T-cell (primary cell): ENCODE measurements at regions not wholly inside any gene's neighbourhood (a gene's known extent, or its start where the extent isn't known, plus 50 kb on each side); places are given as distances from the start of the nearest gene placed in this dataset.

Experiments used
- ATAC-seq, 4 experiments: fragments of 200-7000 bp in 3 of 4; fragments of 150-1000 bp in 1 of 4; cut with Tn5 transposase; replicated peaks in 1 of 4; 1 replicate in 3 of 4; 2 replicates in 1 of 4; pipeline ENCODE4 v1.10.0; 2021; ENCODE audit warnings: moderate library complexity in 3 of 4, mild to moderate bottlenecking in 2 of 4, moderate number of reproducible peaks in 1 of 4
- CTCF ChIA-PET, 2 donors: fragments of 300-600 bp; sonication (Branson Sonifier 250); formaldehyde crosslinking; loops; one replicate each; lab custom pipeline; 2022; ENCODE audit warnings: antibody characterized with exemption in 2 of 2; lab: Charles Lee
- POLR2A ChIA-PET, 2 donors: fragments of 300-600 bp; sonication (Branson Sonifier 250); formaldehyde crosslinking; loops; one replicate each; lab custom pipeline; 2022; ENCODE audit warnings: antibody characterized with exemption in 2 of 2; lab: Charles Lee
- DNase-seq, 35 experiments: peaks; one replicate each; pipeline versions ENCODE4 v3.0.0 to v3.0.0-alpha.2; 2013 to 2023
- H3K27ac ChIP-seq: one replicate; pipeline ENCODE4 v1.5.1; 2013; ENCODE audit warnings: low read length
- H3K27me3 ChIP-seq, 2 experiments: replicated peaks in 1 of 2; 1 replicate in 1 of 2; 2 replicates in 1 of 2; pipeline versions ENCODE4 v1.6.1 to v1.7.0; 2013; ENCODE audit warnings: low read length in 1 of 2, mixed read lengths in 1 of 2; ENCODE audit not compliant: control insufficient read depth in 2 of 2, insufficient read depth in 2 of 2; ENCODE audit errors: extremely low read depth in 1 of 2
- H3K36me3 ChIP-seq, 2 donors: 1 replicate in 1 of 2; 2 replicates in 1 of 2; pipeline versions ENCODE4 v1.6.1 to v1.7.0; 2013; ENCODE audit warnings: low read length in 1 of 2; ENCODE audit not compliant: control insufficient read depth in 2 of 2, insufficient read depth in 1 of 2; ENCODE audit errors: extremely low read depth in 1 of 2
- H3K4me1 ChIP-seq, 2 experiments: 1 replicate in 1 of 2; 2 replicates in 1 of 2; pipeline versions ENCODE4 v1.6.1 to v1.7.0; 2013; ENCODE audit warnings: low read length in 2 of 2, mixed read lengths in 1 of 2; ENCODE audit not compliant: insufficient read depth in 2 of 2, control insufficient read depth in 1 of 2; ENCODE audit errors: extremely low read depth in 1 of 2
- H3K4me3 ChIP-seq, 2 donors: 1 replicate in 1 of 2; 2 replicates in 1 of 2; pipeline versions ENCODE4 v1.5.1 to v1.7.0; 2013; ENCODE audit warnings: mild to moderate bottlenecking in 2 of 2, low read length in 1 of 2, moderate library complexity in 1 of 2; ENCODE audit not compliant: control insufficient read depth in 1 of 2; ENCODE audit errors: extremely low read depth in 1 of 2
- H3K9me3 ChIP-seq: 2 replicates; pipeline ENCODE4 v1.7.0; 2013
- H3K27ac Mint-ChIP-seq, 2 donors: one replicate each; pipeline ENCODE4 v1.8.0; 2020 to 2021; ENCODE audit warnings: mild to moderate bottlenecking in 2 of 2, mixed read lengths in 2 of 2
- H3K27me3 Mint-ChIP-seq, 2 donors: one replicate each; pipeline ENCODE4 v1.8.0; 2021 to 2022; ENCODE audit warnings: mixed read lengths in 2 of 2
- H3K36me3 Mint-ChIP-seq: one replicate; pipeline ENCODE4 v1.8.0; 2021; ENCODE audit warnings: mixed read lengths
- H3K4me1 Mint-ChIP-seq, 3 donors: one replicate each; pipeline ENCODE4 v1.8.0; 2020 to 2022; ENCODE audit warnings: mixed read lengths in 3 of 3, mild to moderate bottlenecking in 1 of 3
- H3K4me3 Mint-ChIP-seq, 3 donors: one replicate each; pipeline ENCODE4 v1.8.0; 2020 to 2022; ENCODE audit warnings: mild to moderate bottlenecking in 3 of 3, mixed read lengths in 3 of 3, moderate library complexity in 3 of 3
- H3K9me3 Mint-ChIP-seq, 3 donors: one replicate each; pipeline ENCODE4 v1.8.0; 2020 to 2022; ENCODE audit warnings: mixed read lengths in 3 of 3
- WGBS: methylation state at CpG from one replicate; pipeline ENCODE4 v1.1.5; 2013; ENCODE audit warnings: missing lambda C conversion rate; ENCODE audit not compliant: insufficient coverage; 5-methylcytosine and 5-hydroxymethylcytosine counted together

- H3K4me1 Mint-ChIP-seq: peaks cover 2 to 9% (median 6%) of the 10 kb centered on the region in 3 donors
- H3K27ac Mint-ChIP-seq: no peak overlapping the region
- Histone ChIP-seq H3K27me3 (no peaks in the 10 kb centered on the region), H3K4me3 (no peak overlapping the region), H3K9me3 (no peaks in the 10 kb centered on the region), H3K27ac (no peak overlapping the region), H3K36me3 (no peaks in the 10 kb centered on the region), H3K4me1 (no peaks in the 10 kb centered on the region)
- no peak overlapping the region for H3K4me3 Mint-ChIP-seq
- H3K27me3 Mint-ChIP-seq: no peaks in the 10 kb centered on the region
- no peak for ATAC-seq
- H3K36me3 Mint-ChIP-seq: no peaks in the 10 kb centered on the region
- ChIA-PET CTCF (no interaction called here), POLR2A (no interaction called here)
- no peak for DNase-seq
- WGBS: 83% methylated on average over 1 of the region's 2 CpGs
- peaks cover 0 to 3% (median 0%) of the 10 kb centered on the region in 3 donors for H3K9me3 Mint-ChIP-seq
These were observed 169.8 kb downstream of the CYYR1 start for GRCh38 chr21:26403321-26403720.

DNA sequence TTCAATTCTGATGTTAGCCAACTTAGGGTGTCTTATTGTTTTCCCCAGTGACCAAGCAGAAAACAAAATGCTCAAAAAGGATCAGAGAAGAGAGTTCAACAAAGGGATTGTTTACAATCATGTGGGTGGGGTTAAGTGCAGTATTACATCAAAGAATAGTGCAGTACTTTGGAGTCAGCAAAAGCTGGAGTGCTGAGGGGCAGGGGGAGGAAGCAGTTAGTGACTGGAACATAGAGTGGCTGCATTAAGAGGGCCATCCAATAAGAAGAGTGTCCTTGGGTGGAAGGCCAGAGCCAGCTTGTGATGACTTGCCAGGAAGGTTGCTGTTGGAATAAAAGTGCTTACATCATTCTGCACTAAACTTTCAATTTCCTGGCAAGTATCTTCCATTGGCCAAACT is 175.5 kb downstream of the CYYR1 start:
- H3K27me3 ChIP-seq: no peaks in the 10 kb centered on the region
- H3K9me3 Mint-ChIP-seq: peaks cover 0 to 3% (median 0%) of the 10 kb centered on the region in 3 donors
- DNase-seq (no peak), ATAC-seq (no peak)
- H3K4me3 Mint-ChIP-seq: no peak overlapping the region
- H3K27me3 Mint-ChIP-seq: no peaks in the 10 kb centered on the region
- H3K4me1 Mint-ChIP-seq: no peaks in the 10 kb centered on the region
- ChIA-PET POLR2A (no interaction called here), CTCF (no interaction called here)
- H3K36me3 ChIP-seq: no peaks in the 10 kb centered on the region
- H3K9me3 ChIP-seq: no peaks in the 10 kb centered on the region
- no peaks in the 10 kb centered on the region for H3K36me3 Mint-ChIP-seq
- H3K27ac ChIP-seq: no peak overlapping the region
- H3K27ac Mint-ChIP-seq: no peak overlapping the region
- H3K4me1 ChIP-seq: no peaks in the 10 kb centered on the region
- H3K4me3 ChIP-seq: no peak overlapping the region

DNA sequence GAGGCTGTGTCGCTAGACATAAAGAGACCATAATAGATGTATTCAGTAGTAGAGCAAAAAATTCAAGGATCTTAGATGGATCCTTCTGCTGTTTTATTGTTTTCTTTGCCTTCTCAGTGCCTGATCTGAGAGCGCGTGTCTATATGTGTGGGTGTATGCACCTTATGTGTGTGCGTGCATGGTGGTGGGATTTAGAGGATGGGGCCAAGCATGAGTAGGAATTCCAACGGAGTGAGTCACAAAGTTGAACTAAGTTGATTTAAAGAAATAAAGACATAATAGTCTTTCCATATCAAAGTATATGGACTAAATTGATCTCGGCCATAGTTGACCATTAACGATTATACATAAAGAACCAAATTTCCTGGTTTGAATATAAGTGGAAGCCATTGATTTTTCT is 178.7 kb downstream of the CYYR1 start:
- Histone ChIP-seq H3K9me3 (no peaks in the 10 kb centered on the region), H3K4me1 (no peaks in the 10 kb centered on the region), H3K4me3 (no peak overlapping the region), H3K27me3 (no peaks in the 10 kb centered on the region), H3K27ac (no peak overlapping the region), H3K36me3 (no peaks in the 10 kb centered on the region)
- H3K36me3 Mint-ChIP-seq: no peaks in the 10 kb centered on the region
- H3K27me3 Mint-ChIP-seq: no peaks in the 10 kb centered on the region
- H3K4me1 Mint-ChIP-seq: no peaks in the 10 kb centered on the region
- no peak for DNase-seq
- no peaks in the 10 kb centered on the region for H3K9me3 Mint-ChIP-seq
- ChIA-PET CTCF (no interaction called here), POLR2A (no interaction called here)
- no peak overlapping the region for H3K27ac Mint-ChIP-seq
- no CpG with 5 or more reads among the region's 7 CpGs for WGBS
- ATAC-seq: no peak
- no peak overlapping the region for H3K4me3 Mint-ChIP-seq

DNA sequence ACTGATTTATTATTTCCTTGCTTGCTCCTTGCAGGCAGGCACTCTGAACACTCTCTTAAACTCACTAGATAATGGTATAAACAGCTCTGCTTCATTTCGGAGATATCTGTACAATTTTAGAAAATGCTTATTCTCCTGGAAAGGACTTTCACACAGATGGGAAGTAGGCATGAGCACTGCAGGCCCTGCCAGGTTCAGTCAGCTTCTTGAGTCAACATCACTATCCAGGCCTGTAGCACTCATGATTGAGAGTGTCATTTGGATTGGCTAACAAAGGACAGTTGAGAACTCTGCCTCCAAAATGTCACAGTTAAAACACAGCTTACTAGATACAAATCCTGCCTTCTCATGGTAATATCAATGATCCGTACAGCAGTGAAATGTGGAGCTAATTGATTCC is 181.9 kb downstream of the CYYR1 start:
- ChIA-PET POLR2A (no interaction called here), CTCF (no interaction called here)
- Histone ChIP-seq H3K27ac (no peak overlapping the region), H3K4me1 (no peaks in the 10 kb centered on the region), H3K9me3 (no peaks in the 10 kb centered on the region), H3K4me3 (no peak overlapping the region), H3K36me3 (no peaks in the 10 kb centered on the region), H3K27me3 (no peaks in the 10 kb centered on the region)
- DNase-seq: no peak
- H3K9me3 Mint-ChIP-seq: no peaks in the 10 kb centered on the region
- WGBS: 92% methylated on average over 1 of the region's 2 CpGs
- peaks cover 0 to 1% of the 10 kb centered on the region in 2 donors for H3K27me3 Mint-ChIP-seq
- no peak overlapping the region for H3K4me3 Mint-ChIP-seq
- no peak overlapping the region for H3K27ac Mint-ChIP-seq
- no peaks in the 10 kb centered on the region for H3K4me1 Mint-ChIP-seq
- no peaks in the 10 kb centered on the region for H3K36me3 Mint-ChIP-seq
- ATAC-seq: no peak

DNA sequence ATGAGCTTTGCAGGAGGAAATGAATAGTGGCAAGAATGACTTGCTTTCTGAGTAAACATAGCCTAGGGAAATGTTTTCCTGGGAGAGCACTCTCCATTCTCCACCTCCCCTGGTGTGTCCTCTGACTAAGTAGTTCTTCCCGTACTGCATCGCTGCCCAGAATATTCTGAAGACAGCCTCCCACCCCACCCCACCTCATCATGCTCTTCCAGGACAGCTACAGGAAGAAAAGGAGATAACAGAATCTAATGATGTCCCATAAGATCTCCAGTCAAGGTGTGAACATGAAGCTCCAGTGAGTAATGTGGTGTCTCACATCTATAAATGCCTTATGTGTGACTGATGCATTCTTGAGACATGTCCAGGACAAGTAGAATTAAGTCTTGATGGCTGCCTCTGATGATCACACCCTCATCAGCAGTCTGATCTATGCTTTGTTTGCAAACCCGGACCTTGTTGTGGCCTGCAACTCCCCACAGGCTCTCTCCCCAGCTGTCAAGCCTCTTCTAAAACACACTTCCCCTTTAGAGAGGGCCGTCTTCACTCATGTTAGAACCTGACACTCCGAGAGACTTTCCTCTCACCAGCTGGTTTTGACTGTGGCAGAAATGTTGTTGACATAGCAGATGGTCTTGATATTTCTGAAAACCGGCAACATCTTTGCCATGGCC is 183.0 kb downstream of the CYYR1 start:
- Mint-ChIP-seq H3K27me3 (peaks cover 1 to 4% of the 10 kb centered on the region in 2 donors), H3K4me1 (no peaks in the 10 kb centered on the region), H3K9me3 (no peaks in the 10 kb centered on the region), H3K36me3 (no peaks in the 10 kb centered on the region), H3K27ac (no peak overlapping the region), H3K4me3 (no peak overlapping the region)
- Histone ChIP-seq H3K27me3 (no peaks in the 10 kb centered on the region), H3K9me3 (no peaks in the 10 kb centered on the region), H3K27ac (no peak overlapping the region), H3K4me1 (no peaks in the 10 kb centered on the region), H3K36me3 (no peaks in the 10 kb centered on the region), H3K4me3 (no peak overlapping the region)
- WGBS: no CpG with 5 or more reads among the region's 6 CpGs
- CTCF ChIA-PET: no interaction called here
- POLR2A ChIA-PET: no interaction called here
- ATAC-seq (no peak), DNase-seq (no peak)

GRCh38 chr21:26388731-26389231 is 184.3 kb downstream of the CYYR1 start:
- Mint-ChIP-seq H3K4me1 (no peaks in the 10 kb centered on the region), H3K36me3 (no peaks in the 10 kb centered on the region), H3K27ac (no peak overlapping the region), H3K4me3 (no peak overlapping the region), H3K9me3 (no peaks in the 10 kb centered on the region), H3K27me3 (peaks cover 1 to 4% of the 10 kb centered on the region in 2 donors)
- POLR2A ChIA-PET: no interaction called here
- Histone ChIP-seq H3K36me3 (no peaks in the 10 kb centered on the region), H3K27ac (no peak overlapping the region), H3K4me1 (no peaks in the 10 kb centered on the region), H3K27me3 (no peaks in the 10 kb centered on the region), H3K9me3 (no peaks in the 10 kb centered on the region), H3K4me3 (no peak overlapping the region)
- ATAC-seq: no peak
- WGBS: 60% methylated on average over 1 of the region's 1 CpG
- DNase-seq: no peak
- CTCF ChIA-PET: no interaction called here

DNA sequence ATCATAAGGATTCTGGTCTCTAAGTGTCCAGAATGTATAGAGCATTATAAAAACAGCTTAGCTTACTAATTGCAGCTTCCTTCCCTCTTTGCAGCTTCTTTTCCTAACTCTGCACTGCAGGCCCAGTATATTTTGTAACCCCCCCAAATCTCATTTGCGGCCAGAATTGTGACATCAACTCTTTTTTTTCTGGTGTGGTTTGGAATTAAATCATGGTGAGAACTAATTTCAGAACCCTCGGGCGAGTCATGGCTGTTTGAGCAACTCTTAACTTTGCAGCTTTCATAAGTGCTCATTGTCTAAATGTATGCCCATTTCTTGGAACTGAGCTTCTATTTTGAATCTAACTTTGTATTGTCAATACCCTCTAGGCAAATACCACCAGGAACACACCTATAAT is 187.4 kb downstream of the CYYR1 start:
- Histone ChIP-seq H3K9me3 (no peaks in the 10 kb centered on the region), H3K4me3 (no peak overlapping the region), H3K36me3 (no peaks in the 10 kb centered on the region), H3K27me3 (no peaks in the 10 kb centered on the region), H3K4me1 (no peaks in the 10 kb centered on the region), H3K27ac (no peak overlapping the region)
- no CpG with 5 or more reads among the region's 3 CpGs for WGBS
- ATAC-seq (no peak), DNase-seq (no peak)
- ChIA-PET CTCF (no interaction called here), POLR2A (no interaction called here)
- H3K4me3 Mint-ChIP-seq: no peak overlapping the region
- H3K27me3 Mint-ChIP-seq: peaks cover 1 to 4% of the 10 kb centered on the region in 2 donors
- no peaks in the 10 kb centered on the region for H3K4me1 Mint-ChIP-seq
- no peak overlapping the region for H3K27ac Mint-ChIP-seq
- H3K9me3 Mint-ChIP-seq: no peaks in the 10 kb centered on the region
- no peaks in the 10 kb centered on the region for H3K36me3 Mint-ChIP-seq
